ENCODE measurements at regions not wholly inside any gene's neighbourhood (a gene's known extent, or its start where the extent isn't known, plus 50 kb on each side); places are given as distances from the start of the nearest gene placed in this dataset.

- Histone ChIP-seq H3K4me1 (ENCODE audit: control insufficient read depth, insufficient read depth, low read depth, low read length) (no peaks in the 10 kb centered on the region), H3K27me3 (ENCODE audit: control insufficient read depth in 1 of 2, insufficient read depth in 1 of 2, low read length in 2 of 2) (no peaks in the 10 kb centered on the region), H3K27ac (ENCODE audit: low read length, poor library complexity, severe bottlenecking) (no peak overlapping the region), H2AFZ (ENCODE audit: low read depth, low read length) (no peak overlapping the region), H2AK5ac (ENCODE audit: low read length, severe bottlenecking) (no peak overlapping the region), H2BK120ac (ENCODE audit: low read depth, low read length) (no peak overlapping the region), H3K14ac (ENCODE audit: low read length in 2 of 2) (no peak overlapping the region), H3K4me2 (ENCODE audit: low read length, poor library complexity, severe bottlenecking) (no peak overlapping the region), H3K9me3 (ENCODE audit: control insufficient read depth, low read length) (no peaks in the 10 kb centered on the region), H3K18ac (ENCODE audit: low read depth in 1 of 2, low read length in 2 of 2) (no peak overlapping the region), H3K23ac (ENCODE audit: low read length in 2 of 2) (no peak overlapping the region), H3K79me1 (replicated peaks; ENCODE audit: low read length, poor library complexity, severe bottlenecking) (no peaks in the 10 kb centered on the region), H3K4ac (ENCODE audit: low read depth in 1 of 2, low read length in 2 of 2) (no peak overlapping the region), H2BK5ac (ENCODE audit: low read depth, low read length, poor library complexity, severe bottlenecking) (no peak overlapping the region), H4K91ac (ENCODE audit: low read length) (no peak overlapping the region), H3K4me3 (ENCODE audit: insufficient read depth in 1 of 2, low read depth in 1 of 2, low read length in 2 of 2) (no peak overlapping the region), H2BK12ac (ENCODE audit: low read length in 2 of 2) (no peak overlapping the region), H3K36me3 (ENCODE audit: control insufficient read depth in 1 of 2, insufficient read depth in 2 of 2, low read depth in 1 of 2, low read length in 2 of 2) (no peaks in the 10 kb centered on the region), H3K9ac (ENCODE audit: low read length) (no peak overlapping the region), H4K8ac (ENCODE audit: low read length) (no peak overlapping the region), H2BK15ac (ENCODE audit: low read depth, poor library complexity, severe bottlenecking) (no peak overlapping the region)
- DNase-seq: no peak
- WGBS: 56% methylated on average over 3 of the region's 4 CpGs
Measured at GRCh38 chr2:14806613-14807012, 174.1 kb downstream of the LRATD1 start.

- Histone ChIP-seq H2BK120ac (ENCODE audit: low read depth, low read length) (no peak overlapping the region), H2BK15ac (ENCODE audit: low read depth, poor library complexity, severe bottlenecking) (no peak overlapping the region), H3K4me2 (ENCODE audit: low read length, poor library complexity, severe bottlenecking) (no peak overlapping the region), H2AK5ac (ENCODE audit: low read length, severe bottlenecking) (no peak overlapping the region), H4K91ac (ENCODE audit: low read length) (no peak overlapping the region), H3K79me1 (replicated peaks; ENCODE audit: low read length, poor library complexity, severe bottlenecking) (no peaks in the 10 kb centered on the region), H3K27ac (ENCODE audit: low read length, poor library complexity, severe bottlenecking) (no peak overlapping the region), H3K4me1 (ENCODE audit: control insufficient read depth, insufficient read depth, low read depth, low read length) (no peaks in the 10 kb centered on the region), H3K23ac (ENCODE audit: low read length in 2 of 2) (no peak overlapping the region), H3K14ac (ENCODE audit: low read length in 2 of 2) (no peak overlapping the region), H2BK5ac (ENCODE audit: low read depth, low read length, poor library complexity, severe bottlenecking) (no peak overlapping the region), H3K18ac (ENCODE audit: low read depth in 1 of 2, low read length in 2 of 2) (no peak overlapping the region), H3K36me3 (ENCODE audit: control insufficient read depth in 1 of 2, insufficient read depth in 2 of 2, low read depth in 1 of 2, low read length in 2 of 2) (no peaks in the 10 kb centered on the region), H3K4me3 (ENCODE audit: insufficient read depth in 1 of 2, low read depth in 1 of 2, low read length in 2 of 2) (no peak overlapping the region), H3K27me3 (ENCODE audit: control insufficient read depth in 1 of 2, insufficient read depth in 1 of 2, low read length in 2 of 2) (no peaks in the 10 kb centered on the region), H2AFZ (ENCODE audit: low read depth, low read length) (no peak overlapping the region), H2BK12ac (ENCODE audit: low read length in 2 of 2) (no peak overlapping the region), H3K9ac (ENCODE audit: low read length) (no peak overlapping the region), H3K4ac (ENCODE audit: low read depth in 1 of 2, low read length in 2 of 2) (no peak overlapping the region), H4K8ac (ENCODE audit: low read length) (no peak overlapping the region), H3K9me3 (ENCODE audit: control insufficient read depth, low read length) (no peaks in the 10 kb centered on the region)
- WGBS: 82% methylated on average over 1 of the region's 1 CpG
- no peak for DNase-seq
Measured at GRCh38 chr2:14815201-14815600, 182.7 kb downstream of the LRATD1 start.

- 57% methylated on average over 8 of the region's 9 CpGs for WGBS
Measured at GRCh38 chr2:14816069-14817060, 183.8 kb downstream of the LRATD1 start.

GRCh38 chr2:14817848-14818247 is 185.3 kb downstream of the LRATD1 start:
- H3K4me3 ChIP-seq (ENCODE audit: insufficient read depth in 1 of 2, low read depth in 1 of 2, low read length in 2 of 2): no peak overlapping the region
- H3K4ac ChIP-seq (ENCODE audit: low read depth in 1 of 2, low read length in 2 of 2): no peak overlapping the region
- H3K9me3 ChIP-seq (ENCODE audit: control insufficient read depth, low read length): no peaks in the 10 kb centered on the region
- H3K18ac ChIP-seq (ENCODE audit: low read depth in 1 of 2, low read length in 2 of 2): no peak overlapping the region
- H3K36me3 ChIP-seq (ENCODE audit: control insufficient read depth in 1 of 2, insufficient read depth in 2 of 2, low read depth in 1 of 2, low read length in 2 of 2): no peaks in the 10 kb centered on the region
- H3K27me3 ChIP-seq (ENCODE audit: control insufficient read depth in 1 of 2, insufficient read depth in 1 of 2, low read length in 2 of 2): no peaks in the 10 kb centered on the region
- H2BK120ac ChIP-seq (ENCODE audit: low read depth, low read length): no peak overlapping the region
- no peak overlapping the region for H3K27ac ChIP-seq (ENCODE audit: low read length, poor library complexity, severe bottlenecking)
- no peaks in the 10 kb centered on the region for H3K4me1 ChIP-seq (ENCODE audit: control insufficient read depth, insufficient read depth, low read depth, low read length)
- no peak overlapping the region for H2BK5ac ChIP-seq (ENCODE audit: low read depth, low read length, poor library complexity, severe bottlenecking)
- no peak overlapping the region for H4K8ac ChIP-seq (ENCODE audit: low read length)
- no peak overlapping the region for H3K14ac ChIP-seq (ENCODE audit: low read length in 2 of 2)
- no peak overlapping the region for H2BK12ac ChIP-seq (ENCODE audit: low read length in 2 of 2)
- H2AK5ac ChIP-seq (ENCODE audit: low read length, severe bottlenecking): no peak overlapping the region
- no peak overlapping the region for H3K9ac ChIP-seq (ENCODE audit: low read length)
- no peak for DNase-seq
- no peak overlapping the region for H2BK15ac ChIP-seq (ENCODE audit: low read depth, poor library complexity, severe bottlenecking)
- H4K91ac ChIP-seq (ENCODE audit: low read length): no peak overlapping the region
- no peak overlapping the region for H3K23ac ChIP-seq (ENCODE audit: low read length in 2 of 2)
- 56% methylated on average over 4 of the region's 4 CpGs for WGBS
- no peaks in the 10 kb centered on the region for H3K79me1 ChIP-seq (replicated peaks; ENCODE audit: low read length, poor library complexity, severe bottlenecking)
- no peak overlapping the region for H2AFZ ChIP-seq (ENCODE audit: low read depth, low read length)
- H3K4me2 ChIP-seq (ENCODE audit: low read length, poor library complexity, severe bottlenecking): no peak overlapping the region

More at GRCh38 chr2:14816069-14817060, 183.8 kb downstream of the LRATD1 start:
- no peak for DNase-seq
- Histone ChIP-seq H3K23ac (ENCODE audit: low read length in 2 of 2) (no peak overlapping the region), H3K9me3 (ENCODE audit: control insufficient read depth, low read length) (no peaks in the 10 kb centered on the region), H4K8ac (ENCODE audit: low read length) (no peak overlapping the region), H3K27me3 (ENCODE audit: control insufficient read depth in 1 of 2, insufficient read depth in 1 of 2, low read length in 2 of 2) (no peaks in the 10 kb centered on the region), H3K4me1 (ENCODE audit: control insufficient read depth, insufficient read depth, low read depth, low read length) (no peaks in the 10 kb centered on the region), H2BK12ac (ENCODE audit: low read length in 2 of 2) (no peak overlapping the region), H2BK15ac (ENCODE audit: low read depth, poor library complexity, severe bottlenecking) (no peak overlapping the region), H3K4me2 (ENCODE audit: low read length, poor library complexity, severe bottlenecking) (no peak overlapping the region), H3K14ac (ENCODE audit: low read length in 2 of 2) (no peak overlapping the region), H3K4ac (ENCODE audit: low read depth in 1 of 2, low read length in 2 of 2) (no peak overlapping the region), H3K18ac (ENCODE audit: low read depth in 1 of 2, low read length in 2 of 2) (no peak overlapping the region), H3K36me3 (ENCODE audit: control insufficient read depth in 1 of 2, insufficient read depth in 2 of 2, low read depth in 1 of 2, low read length in 2 of 2) (no peaks in the 10 kb centered on the region), H2BK120ac (ENCODE audit: low read depth, low read length) (no peak overlapping the region), H3K27ac (ENCODE audit: low read length, poor library complexity, severe bottlenecking) (no peak overlapping the region), H3K79me1 (replicated peaks; ENCODE audit: low read length, poor library complexity, severe bottlenecking) (no peaks in the 10 kb centered on the region), H3K9ac (ENCODE audit: low read length) (no peak overlapping the region), H2BK5ac (ENCODE audit: low read depth, low read length, poor library complexity, severe bottlenecking) (no peak overlapping the region), H2AK5ac (ENCODE audit: low read length, severe bottlenecking) (no peak overlapping the region), H2AFZ (ENCODE audit: low read depth, low read length) (no peak overlapping the region), H3K4me3 (ENCODE audit: insufficient read depth in 1 of 2, low read depth in 1 of 2, low read length in 2 of 2) (no peak overlapping the region), H4K91ac (ENCODE audit: low read length) (no peak overlapping the region)

Data from mesenchymal stem cell (in vitro differentiated cells and primary cell).